NCI-H2227 (cell line): ENCODE measurements at regions not wholly inside any gene's neighbourhood (a gene's known extent, or its start where the extent isn't known, plus 50 kb on each side); places are given as distances from the start of the nearest gene placed in this dataset.
A peak's percentile ranks its signal among the peaks of the same experiment; 100 is the strongest.

Experiments
- DNase-seq: peaks from one replicate; lab custom pipeline; 2025; ENCODE audit not compliant: unreplicated experiment; lab: John Stamatoyannopoulos, UW

DNA sequence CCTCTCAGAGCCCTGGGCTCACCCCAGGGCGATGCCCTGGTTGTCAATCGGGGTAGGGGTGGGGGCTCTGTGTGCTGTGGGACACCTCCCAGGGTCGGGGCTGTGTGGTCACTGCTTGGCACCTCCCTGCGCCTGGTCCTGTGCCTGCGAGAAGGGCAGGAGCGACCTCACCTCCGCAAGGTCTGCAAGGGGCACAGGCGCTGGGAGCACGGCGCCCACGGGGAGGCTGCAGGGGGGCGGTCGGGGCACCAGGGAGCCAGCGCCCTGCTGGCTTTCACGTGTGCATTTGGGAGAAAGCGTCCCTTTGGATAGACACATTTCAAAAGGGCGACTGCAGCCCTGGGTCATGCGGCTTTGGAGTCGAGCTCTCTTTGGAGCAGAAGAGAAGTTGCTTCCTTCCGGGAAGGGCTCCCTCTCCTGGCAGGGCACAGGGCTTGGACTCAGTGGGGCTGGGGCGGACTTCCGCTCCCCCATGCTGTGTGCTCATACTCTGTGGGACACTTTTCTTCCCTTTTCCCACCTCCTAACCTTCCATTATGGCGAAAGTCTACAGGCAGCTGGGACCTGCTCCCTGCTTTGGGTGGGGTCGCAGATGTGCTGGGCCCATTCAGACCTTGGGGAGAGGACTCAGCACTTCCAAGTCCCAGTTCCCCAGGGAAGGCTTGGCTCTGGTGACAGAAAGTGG lies 52.9 kb upstream of the SLC28A3 start:
- no peak for DNase-seq

DNA sequence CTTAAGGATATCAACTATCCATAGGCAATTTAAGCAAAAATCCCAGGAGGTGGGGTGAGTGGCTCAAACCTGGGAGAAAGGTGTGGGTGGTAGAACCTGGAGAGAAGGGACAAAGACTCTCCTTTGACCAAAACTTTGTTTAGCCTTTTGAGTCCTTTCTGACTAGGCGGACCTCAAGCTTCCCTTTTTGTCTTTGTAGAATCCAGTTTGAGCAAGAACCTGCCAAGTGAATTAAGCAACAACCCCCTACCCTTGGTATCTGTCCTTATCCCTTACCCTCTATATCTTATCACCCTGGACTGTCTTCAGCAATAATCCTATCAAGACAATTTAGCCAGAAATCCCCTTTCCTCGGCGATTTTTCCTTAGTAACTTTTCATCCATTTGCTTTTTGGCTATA lies 53.5 kb upstream of the SLC28A3 start:
- DNase-seq: no peak

DNA sequence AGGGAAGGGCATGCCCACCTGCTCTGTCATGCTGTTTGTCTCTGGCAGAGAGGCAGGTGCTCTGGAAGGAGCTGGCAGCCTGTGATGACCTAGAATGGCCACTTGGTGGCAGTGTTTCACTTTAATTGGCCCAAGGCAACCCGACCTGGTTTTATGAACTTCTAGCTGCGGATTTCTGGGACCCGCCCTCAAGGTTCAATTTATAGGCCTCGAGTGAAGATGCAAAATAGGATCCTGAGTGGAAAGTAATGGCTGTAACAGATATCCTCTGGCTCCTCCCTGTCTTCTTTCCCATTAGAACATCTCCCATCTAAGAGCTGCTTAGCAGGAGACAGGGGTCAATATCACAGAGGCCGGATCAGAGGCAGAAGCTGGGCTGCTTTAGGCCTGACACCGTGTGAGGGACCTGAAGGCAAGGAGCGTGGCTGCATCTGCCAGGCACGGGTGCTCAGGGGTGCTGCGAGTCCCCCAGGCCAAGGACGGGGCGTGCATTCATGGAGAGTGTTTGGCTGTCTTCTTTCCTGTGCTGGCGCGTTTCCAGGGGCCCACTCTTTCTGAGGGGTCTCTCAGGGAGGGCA lies 56.7 kb upstream of the SLC28A3 start:
- peak; percentile 71 for DNase-seq

- DNase-seq: no peak
Measured at GRCh38 chr9:84397822-84398221, 57.3 kb upstream of the SLC28A3 start.

DNA sequence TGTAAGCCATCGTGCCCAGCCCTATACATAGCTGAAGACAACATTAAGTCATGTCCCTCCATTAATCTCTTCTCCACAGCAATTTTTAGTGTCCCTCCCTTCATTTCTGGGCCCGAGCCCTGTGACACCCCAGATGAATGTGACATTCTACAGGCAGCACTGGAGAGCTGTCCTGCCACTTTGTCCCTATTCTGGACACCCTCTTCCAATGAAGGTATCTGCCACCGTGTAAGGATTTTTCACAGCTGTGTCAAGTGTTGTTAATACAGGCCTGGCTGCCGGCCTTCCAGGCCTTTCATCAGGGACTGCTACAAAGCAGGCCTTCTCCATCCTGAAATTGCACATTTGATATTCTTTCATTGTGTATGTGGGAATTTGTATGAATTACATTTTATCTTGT lies 62.0 kb upstream of the SLC28A3 start:
- no peak for DNase-seq

- DNase-seq: no peak
Measured at GRCh38 chr9:84403288-84403687, 62.7 kb upstream of the SLC28A3 start.

DNA sequence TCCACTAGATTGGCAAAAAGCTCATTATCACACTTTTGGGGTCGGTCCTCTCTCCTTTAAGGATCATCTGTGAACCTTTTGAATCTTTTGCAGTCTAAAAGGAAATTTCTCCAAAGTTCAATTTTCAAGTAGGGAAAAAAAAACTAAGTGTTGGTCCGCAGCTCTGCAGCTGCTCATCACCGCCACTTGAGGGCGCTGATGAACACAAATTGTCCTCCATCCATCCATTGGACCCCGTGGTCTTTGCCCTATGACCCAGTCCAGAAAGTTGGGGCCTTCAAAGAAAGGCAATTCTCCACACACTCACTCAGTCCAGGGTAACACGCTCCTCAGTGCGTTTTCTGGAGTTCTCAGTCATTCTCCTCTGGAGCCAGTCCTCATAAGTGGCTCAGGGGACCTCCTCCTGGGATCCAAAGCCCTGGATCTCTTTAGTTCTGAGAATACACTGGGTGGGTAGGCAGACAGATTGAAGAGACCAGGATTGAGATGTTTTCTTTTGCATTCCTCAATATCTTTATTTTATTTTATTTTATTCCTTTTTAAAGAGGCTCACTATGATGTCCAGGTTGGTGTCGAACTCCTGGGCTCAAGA lies 63.6 kb upstream of the SLC28A3 start:
- DNase-seq: no peak

DNA sequence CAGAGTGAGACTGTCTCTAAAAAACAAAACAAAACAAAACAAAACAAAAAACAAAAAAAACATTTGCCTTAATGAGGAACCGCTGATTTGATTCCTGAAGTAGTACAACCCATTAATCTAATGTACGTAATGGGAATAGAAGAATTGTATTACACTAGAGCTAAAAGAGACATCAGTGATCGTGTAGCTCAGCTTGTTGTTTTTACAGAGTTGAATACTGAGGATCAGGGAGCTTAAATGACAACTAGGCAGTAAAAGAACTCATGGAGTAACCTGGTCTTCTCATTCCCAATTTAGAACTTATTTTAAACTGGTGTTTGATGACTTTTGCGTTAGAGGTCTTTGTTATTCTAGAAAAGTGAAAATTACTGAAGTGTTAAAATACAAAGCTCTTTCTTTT lies 65.1 kb upstream of the SLC28A3 start:
- DNase-seq: no peak

DNA sequence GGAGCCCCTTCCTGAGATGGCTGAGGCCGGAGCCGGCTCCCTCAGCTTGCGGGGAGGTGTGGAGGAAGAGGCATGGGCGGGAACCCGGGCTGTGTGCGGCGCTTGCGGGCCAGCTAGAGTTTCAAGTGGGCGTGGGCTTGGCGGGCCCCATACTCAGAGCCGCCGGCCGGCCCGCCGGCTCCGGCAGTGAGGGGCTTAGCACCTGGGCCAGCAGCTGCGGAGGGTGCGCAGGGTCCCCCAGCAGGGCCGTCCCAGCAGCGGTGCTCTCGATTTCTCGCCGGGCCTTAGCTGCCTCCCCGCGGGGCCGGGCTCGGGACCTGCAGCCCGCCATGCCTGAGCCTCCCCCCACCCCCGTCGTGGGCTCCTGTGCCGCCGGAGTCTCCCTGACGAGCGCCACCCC lies 67.9 kb upstream of the SLC28A3 start:
- DNase-seq: no peak

- no peak for DNase-seq
Measured at GRCh38 chr9:84411683-84412267, 71.2 kb upstream of the SLC28A3 start.

- DNase-seq: no peak
Measured at GRCh38 chr9:84412654-84413053, 72.1 kb upstream of the SLC28A3 start.

DNA sequence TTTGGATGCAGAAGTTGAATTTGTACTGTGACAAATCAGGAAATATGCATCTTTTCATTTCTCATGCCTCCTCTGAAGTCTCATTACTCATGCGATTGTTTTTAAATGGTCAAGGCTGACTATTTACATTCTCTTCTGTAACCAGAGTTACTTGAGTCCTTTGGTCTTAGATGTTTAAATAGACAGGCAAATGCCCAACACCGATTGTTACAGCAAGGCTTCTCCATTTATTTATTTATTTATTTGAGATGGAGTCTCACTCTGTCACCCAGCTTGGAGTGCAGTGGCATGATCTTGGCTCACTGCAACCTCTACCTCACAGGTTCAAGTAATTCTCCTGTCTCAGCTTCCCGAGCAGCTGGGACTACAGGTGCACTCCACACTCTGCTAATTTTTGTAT lies 72.7 kb upstream of the SLC28A3 start:
- DNase-seq: no peak

GRCh38 chr9:84419031-84419602 lies 78.6 kb upstream of the SLC28A3 start:
- DNase-seq: no peak

- DNase-seq: no peak
Measured at GRCh38 chr9:84424931-84425330, 84.4 kb upstream of the SLC28A3 start.

GRCh38 chr9:84432746-84433145 lies 92.2 kb upstream of the SLC28A3 start:
- no peak for DNase-seq

DNA sequence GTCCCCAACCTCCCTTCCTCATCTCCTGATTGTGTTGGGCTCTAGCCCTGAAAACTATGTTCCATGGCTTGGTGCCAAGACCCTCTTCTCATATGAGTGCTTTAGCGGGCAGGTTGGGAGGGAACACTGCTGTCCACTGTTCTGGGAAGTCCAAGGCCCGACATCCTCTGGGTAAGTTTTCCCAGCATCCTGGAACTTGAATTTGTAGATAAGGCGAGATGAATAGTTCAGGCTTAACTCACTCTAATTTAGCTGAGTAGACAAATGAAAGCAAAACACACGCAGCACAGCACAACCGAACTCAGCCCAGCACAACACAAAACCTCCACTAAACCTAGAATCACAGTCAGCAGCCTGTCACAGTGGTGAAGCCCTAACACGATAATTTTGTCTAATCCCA lies 95.3 kb upstream of the SLC28A3 start:
- peak; percentile 9 for DNase-seq

DNA sequence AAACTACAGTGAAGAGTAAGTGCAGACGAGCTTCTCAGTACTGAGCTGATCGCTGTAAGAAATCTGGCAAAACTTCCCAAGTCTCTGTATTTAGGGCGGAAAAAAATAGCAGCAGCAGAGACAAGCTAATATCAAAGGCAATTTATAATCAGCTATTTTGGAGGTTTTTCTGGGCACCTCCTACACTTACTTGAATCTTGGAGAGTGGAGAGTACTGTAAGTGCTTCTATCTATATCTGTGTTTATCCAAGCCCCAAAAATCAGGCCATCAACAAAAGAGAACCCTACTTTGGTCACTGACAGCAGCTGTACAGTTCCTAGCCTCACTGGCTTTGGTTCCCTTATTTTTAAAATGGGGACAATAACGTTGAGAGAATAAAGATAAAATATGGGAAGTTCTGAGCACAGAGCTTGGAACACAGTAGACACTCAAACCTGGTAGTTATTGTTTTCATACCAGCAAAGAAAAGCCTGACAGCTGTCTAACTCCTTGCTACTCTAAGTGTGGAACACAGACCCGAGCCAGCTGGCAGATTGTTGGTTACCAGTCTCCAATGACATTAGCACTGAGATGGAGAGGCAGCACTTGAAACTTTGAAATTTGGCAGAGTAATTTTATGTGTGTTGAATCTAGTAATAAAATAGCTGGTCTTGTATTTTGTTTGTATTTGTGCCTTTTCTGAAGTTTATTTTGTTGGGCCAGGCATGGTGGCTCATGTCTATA lies 96.0 kb upstream of the SLC28A3 start:
- DNase-seq: no peak

DNA sequence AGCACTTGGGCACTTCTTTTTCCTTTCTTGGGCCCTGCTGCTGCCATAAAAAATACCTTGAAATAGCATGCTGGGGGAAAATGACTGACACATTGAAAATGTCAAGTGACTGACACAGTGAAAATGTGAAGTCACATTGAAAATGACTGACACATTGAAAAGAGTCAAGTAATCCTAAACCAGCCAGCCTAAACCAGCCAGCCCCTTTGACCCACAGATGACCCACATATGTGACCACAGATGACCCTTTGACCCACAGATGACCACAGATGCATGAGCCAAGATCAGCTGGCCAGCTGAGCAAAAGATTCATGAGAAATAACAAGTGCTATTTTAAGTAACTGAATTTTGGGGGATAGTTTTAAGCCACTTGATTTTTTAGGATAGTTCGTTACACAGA lies 97.8 kb upstream of the SLC28A3 start:
- DNase-seq: no peak

DNA sequence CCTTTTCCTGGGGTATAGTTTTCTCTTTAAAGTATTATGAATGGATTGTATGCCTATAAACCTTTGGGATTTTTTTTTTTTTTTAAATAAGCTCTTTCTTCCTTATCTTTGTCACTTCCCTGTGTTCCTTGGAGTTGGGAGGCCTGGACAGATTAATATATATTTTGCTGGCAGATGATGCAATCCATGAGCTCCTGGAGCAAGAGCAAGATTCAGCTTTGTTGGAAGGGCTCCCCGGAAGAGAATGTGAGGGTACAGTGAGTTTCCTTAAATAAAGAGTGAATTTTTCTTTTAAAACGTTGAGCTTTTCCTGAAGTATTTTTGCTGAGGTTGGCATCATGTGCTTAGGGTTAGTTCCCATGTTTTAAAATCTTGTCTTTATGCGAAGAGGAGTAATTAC lies 98.7 kb upstream of the SLC28A3 start:
- no peak for DNase-seq

DNA sequence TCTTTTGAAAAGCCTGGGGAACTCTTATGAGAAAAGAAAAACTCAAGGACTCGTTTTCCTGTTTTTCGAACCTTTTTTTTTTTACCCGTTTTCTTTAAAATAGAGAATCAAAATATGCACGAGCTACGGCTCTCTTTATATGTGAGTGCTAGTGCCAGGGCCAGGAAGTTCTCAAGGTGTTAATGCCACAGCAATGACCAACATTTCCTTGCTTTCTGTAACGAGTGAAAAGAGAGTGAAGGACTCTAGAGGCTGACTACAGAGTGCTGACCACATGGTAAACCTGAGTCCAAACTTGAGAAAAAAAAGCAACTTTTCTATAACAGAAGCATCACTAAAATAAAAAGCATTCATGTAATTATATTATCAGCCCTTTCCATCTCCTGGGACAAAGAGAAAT lies 102.2 kb upstream of the SLC28A3 start:
- DNase-seq: no peak

GRCh38 chr9:84445737-84446136 lies 105.2 kb upstream of the SLC28A3 start:
- no peak for DNase-seq
